RPMI8226 (cell line): ENCODE measurements at regions not wholly inside any gene's neighbourhood (a gene's known extent, or its start where the extent isn't known, plus 50 kb on each side); places are given as distances from the start of the nearest gene placed in this dataset.
"Not testable (repeated sequence)": the region's sequence is repeated elsewhere in the genome, so short reads cannot be mapped to it uniquely, and the experiment has no call there.

Experiments
- DNase-seq: peaks from one replicate; pipeline ENCODE4 v3.0.0-alpha.2; 2015

DNA sequence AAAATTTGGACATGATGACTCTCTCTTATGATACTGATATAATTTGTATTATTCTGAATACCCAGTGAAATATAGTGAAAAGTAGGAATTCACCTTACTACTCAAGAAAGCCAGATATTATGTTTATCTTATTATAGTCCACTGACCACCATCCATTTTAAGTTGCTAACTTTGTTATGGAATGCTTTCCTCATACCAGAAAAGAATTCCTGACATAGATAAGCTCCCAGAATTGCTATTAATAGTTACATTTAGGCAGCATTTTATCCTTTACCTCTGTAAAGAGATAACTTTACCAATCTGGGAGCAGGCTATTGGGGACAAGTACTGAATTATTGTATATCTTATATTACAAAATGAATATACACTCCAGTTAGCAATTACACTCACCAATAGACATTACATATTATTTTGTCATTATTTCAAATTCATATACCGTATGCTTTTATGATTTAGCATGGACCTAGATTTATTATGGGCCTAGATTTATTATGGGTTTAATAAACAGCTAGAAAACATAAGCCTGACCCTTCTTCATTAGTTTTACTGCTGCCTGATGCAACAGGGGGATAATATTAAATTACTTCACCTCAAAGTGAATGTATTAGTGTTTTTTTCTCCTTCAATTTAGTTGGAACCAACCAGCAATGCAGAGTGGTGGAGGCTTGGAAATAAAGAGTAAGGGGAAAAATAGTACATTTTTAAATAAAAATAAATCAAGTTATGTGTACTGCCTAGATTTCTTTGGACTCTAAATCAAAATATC is 1886.1 kb downstream of the PCDH9 start:
- no peak for DNase-seq

DNA sequence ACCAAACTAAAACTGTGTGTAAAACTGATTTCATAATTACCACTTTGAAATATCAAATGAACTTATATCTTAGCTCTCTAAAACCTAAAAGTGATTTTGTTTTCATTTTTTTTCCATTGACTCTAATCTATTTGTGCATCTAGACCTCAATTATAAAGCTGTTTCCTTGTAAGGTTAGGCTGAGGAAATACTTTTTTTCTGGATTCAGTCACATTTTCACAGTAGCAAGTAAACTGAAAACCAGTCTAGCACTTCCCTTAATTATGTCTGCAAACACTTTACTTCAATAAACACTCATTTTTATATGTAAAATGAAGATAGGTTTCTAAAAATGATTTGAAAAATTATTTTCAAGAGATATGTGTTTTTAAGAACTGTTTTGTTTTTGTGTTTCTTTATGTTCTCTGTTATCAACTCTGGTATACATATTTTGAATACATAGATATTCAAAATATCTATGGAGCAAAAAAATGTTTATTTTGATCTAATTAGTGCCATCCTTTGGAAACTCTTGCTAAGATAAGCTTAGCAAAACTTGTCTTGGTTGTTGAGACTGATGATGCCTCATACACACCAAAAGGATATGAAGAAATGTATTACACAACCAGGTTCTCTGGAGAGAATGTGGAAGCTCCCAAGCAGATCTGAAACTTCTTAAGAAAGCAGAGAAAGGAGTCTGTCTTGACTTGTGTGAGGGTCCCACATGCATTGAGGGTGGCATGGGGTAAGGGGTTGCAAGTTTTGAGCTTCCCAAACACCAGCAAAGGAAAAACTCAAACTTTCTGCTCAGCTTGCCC is 1887.4 kb downstream of the PCDH9 start:
- no peak for DNase-seq

DNA sequence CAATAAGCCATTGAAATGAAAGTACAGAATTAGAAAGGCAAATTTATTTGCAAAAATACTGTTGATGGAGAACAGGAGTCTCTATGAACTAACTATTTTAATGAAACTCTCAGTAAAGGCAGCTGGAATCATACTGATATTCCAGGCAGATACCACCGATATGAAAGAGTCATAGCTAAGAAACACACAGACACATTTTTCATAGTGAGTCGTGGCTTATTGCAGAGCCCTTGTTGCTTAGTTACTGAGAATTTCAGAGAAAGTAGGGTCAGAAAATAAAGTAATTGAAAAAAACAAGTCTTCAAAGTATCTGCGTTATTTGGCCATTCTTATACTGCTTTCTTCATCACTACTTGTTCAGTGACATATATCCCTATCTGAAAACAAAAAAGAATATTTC is 1890.9 kb downstream of the PCDH9 start:
- DNase-seq: no peak

- DNase-seq: no peak
Measured at GRCh38 chr13:65336916-65337315, 1893.2 kb downstream of the PCDH9 start.

DNA sequence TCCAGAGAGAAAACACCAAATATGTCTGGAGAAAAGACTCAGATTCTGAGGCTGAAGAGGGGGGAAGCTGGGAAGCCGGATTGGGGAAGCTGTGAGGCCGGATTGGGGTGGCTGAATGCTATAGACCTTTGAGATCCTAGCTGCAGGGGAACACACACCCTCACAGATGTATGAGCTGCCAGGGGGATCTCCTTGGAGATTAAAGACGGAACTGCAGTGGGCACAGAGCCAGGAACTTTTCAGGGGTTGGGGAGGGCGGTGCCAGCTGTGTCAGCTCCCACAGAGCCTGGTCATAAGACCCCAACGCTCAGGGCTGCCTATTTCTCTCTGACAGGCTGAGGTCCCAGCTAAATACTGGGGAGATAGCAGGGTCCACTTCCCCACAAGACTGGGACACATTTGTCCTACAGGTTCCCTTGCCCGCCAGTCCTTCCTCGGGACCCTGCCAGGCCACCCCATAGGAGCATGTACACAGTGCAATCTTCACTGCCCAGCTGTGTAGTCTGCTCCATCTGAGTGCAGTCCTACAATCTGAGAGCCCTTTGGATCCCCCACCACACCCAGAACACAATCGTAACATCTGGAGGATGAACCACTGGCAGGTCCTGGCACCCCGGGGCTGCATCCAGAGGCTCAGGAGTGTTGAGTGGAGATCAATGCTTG is 1893.9 kb downstream of the PCDH9 start:
- DNase-seq: no peak

DNA sequence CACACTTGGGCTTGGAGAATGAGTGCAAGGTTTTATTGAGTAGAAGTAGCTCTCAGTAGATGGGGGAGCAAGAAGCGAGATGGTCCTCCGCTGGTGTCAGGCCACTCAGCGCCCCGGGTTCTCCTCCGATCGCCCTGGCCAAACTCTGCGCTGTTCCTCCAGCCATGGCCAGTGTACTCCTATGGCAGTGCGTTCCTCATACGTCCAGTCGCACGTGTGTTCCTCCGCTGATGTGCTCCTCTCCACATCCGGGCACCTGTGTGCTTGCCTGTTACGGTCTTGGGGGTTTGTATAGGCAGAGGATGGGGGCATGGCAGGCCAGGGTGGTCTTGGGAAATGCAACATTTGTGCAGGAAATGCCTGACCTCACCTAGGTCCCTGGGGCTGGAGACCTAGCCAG is 1899.4 kb downstream of the PCDH9 start:
- no peak for DNase-seq

GRCh38 chr13:65330287-65330686 is 1899.8 kb downstream of the PCDH9 start:
- no peak for DNase-seq

- not testable (repeated sequence) for DNase-seq
Measured at GRCh38 chr13:65323192-65323591, 1906.9 kb downstream of the PCDH9 start.

- DNase-seq: peak; percentile 88
Measured at GRCh38 chr13:65321423-65321822, 1908.7 kb downstream of the PCDH9 start.

- DNase-seq: no peak
Measured at GRCh38 chr13:65314008-65314407, 1916.1 kb downstream of the PCDH9 start.

DNA sequence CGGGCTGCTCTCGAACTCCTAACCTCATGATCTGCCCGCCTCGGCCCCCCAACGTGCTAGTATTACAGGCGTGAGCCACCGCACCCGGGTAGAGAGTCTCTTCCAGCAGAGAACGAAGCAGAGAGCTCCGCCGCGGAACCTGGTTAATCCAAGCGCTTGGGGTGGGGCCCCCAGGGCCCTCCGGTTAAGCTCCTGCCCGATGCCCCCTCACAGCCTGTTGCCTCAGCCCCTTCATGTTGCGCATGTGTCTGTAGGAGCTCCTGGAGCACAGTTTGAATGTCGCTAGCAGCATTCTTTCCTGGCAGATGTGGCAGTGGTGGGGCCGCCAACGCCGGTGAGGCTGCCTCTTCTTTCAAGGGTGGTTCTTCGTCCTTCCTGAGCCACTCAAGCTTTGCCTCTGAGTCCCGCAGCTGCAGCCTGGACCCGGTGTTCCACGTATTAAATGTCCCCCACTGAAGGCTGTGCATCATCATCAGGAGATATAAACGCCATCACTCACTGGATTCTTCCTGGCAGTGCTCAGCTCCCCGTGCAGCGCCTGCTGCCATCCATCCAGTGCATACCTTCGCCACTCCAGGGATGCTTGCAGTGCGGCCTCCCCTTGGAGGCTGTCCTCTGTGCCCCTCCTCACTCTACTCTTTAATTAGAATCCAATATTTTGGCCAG is 1919.3 kb downstream of the PCDH9 start:
- no peak for DNase-seq

- DNase-seq: no peak
Measured at GRCh38 chr13:65309906-65310305, 1920.2 kb downstream of the PCDH9 start.

GRCh38 chr13:65308729-65309128 is 1921.4 kb downstream of the PCDH9 start:
- not testable (repeated sequence) for DNase-seq

- no peak for DNase-seq
Measured at GRCh38 chr13:65307056-65307455, 1923.1 kb downstream of the PCDH9 start.

- DNase-seq: no peak
Measured at GRCh38 chr13:65302691-65303090, 1927.4 kb downstream of the PCDH9 start.

GRCh38 chr13:65301506-65301905 is 1928.6 kb downstream of the PCDH9 start:
- no peak for DNase-seq

GRCh38 chr13:65300220-65300619 is 1929.9 kb downstream of the PCDH9 start:
- DNase-seq: no peak

- no peak for DNase-seq
Measured at GRCh38 chr13:65293530-65294198, 1936.5 kb downstream of the PCDH9 start.

GRCh38 chr13:65292488-65292901 is 1937.6 kb downstream of the PCDH9 start:
- no peak for DNase-seq

- no peak for DNase-seq
Measured at GRCh38 chr13:65287405-65287804, 1942.7 kb downstream of the PCDH9 start.

DNA sequence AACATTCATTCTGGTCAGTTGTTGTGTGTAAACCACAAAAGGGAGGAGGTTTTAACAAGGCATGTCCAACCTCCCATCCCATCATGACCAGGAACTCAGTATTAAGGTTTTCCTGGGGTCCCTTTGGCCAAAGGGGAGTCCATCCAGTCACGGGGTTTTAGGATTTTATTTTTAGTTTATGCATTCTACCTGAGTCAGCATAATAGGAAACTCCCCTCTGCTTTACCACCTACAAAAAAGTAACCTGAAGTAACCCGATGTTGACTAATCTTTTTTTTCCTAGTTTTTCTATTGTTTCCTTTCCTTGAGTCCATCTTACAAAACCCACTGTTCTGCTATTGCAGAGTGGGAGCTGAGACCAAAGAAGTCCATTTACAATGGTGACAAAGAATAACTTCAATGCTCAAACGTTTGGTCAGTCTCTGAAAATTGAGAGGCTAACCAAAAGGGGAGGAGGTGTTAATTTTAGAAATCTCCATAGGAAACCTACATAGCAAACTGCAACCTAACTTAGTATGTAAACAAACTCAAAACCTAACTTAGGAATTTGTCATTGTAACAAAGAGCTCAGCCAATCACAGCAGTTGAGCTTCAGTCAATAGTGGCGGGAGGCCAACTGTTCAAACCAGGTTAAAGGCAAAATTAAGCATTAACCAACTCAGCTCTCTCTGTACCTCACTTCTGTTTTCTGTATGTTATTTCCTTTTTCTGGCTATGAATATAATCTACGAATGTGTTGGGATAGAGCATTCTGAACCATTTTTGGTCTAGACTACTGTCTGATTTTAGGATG is 1954.1 kb downstream of the PCDH9 start:
- no peak for DNase-seq

DNA sequence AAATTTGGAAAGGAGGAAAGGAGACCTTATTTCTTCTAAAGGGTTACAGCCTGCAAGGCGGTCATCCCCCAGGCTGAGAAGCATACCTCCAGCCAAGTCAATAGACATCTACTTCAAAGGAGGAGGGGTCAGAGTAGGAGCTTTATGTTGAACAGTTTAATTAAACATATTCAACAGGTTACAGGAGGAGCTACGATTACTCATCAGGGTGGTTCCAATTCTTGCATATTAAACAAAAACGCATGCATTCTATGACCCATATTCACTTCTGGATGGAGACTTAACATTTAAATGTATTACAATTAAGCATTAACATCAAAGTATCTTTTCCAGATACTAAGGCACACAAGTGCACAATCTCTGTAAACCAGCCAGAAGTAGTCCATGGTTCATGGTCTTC is 1955.0 kb downstream of the PCDH9 start:
- no peak for DNase-seq
